BLaER1 treated with 17β-estradiol and CSF1 and Interleukin-3, amounts not matched to agents 10 nM and 100 nM (cell line): ENCODE measurements at regions not wholly inside any gene's neighbourhood (a gene's known extent, or its start where the extent isn't known, plus 50 kb on each side); places are given as distances from the start of the nearest gene placed in this dataset.

Source experiments
- H3K27ac ChIP-seq, 11 experiments: shearing (Covaris generic); formaldehyde crosslinking; 2 replicates each; pipeline ENCODE4 v1.8.1; 2022
- H3K27me3 ChIP-seq, 11 experiments: shearing (Covaris generic); formaldehyde crosslinking; 2 replicates each; pipeline ENCODE4 v1.8.1; 2022
- H3K36me3 ChIP-seq, 11 experiments: shearing (Covaris generic); formaldehyde crosslinking; 2 replicates each; pipeline ENCODE4 v1.8.1; 2022
- H3K4me1 ChIP-seq, 10 experiments: shearing (Covaris generic); formaldehyde crosslinking; 2 replicates each; pipeline ENCODE4 v1.8.1; 2022
- H3K4me2 ChIP-seq, 11 experiments: shearing (Covaris generic); formaldehyde crosslinking; 2 replicates each; pipeline ENCODE4 v1.8.1; 2022
- H3K4me3 ChIP-seq, 10 experiments: shearing (Covaris generic); formaldehyde crosslinking; 2 replicates each; pipeline ENCODE4 v1.8.1; 2022
- H3K9ac ChIP-seq, 11 experiments: shearing (Covaris generic); formaldehyde crosslinking; 2 replicates each; pipeline ENCODE4 v1.8.1; 2022
- H3K9me3 ChIP-seq, 11 experiments: shearing (Covaris generic); formaldehyde crosslinking; replicated peaks in 1 of 11; 2 replicates each; pipeline ENCODE4 v1.8.1; 2022
- H4K20me1 ChIP-seq, 11 experiments: shearing (Covaris generic); formaldehyde crosslinking; 2 replicates each; pipeline ENCODE4 v1.8.1; 2022
- Cebpa-rat ChIP-seq, 11 experiments: shearing (Covaris generic); IDR thresholded peaks; 2 replicates each; pipeline ENCODE4 v1.8.1; 2022

- Histone ChIP-seq H3K9me3 (peaks cover 16 to 48% (median 43%) of the 10 kb centered on the region in 11 experiments), H3K27ac (no peak overlapping the region), H3K27me3 (no peaks in the 10 kb centered on the region), H3K4me2 (no peak overlapping the region), H3K4me1 (peaks cover 5 to 16% (median 13%) of the 10 kb centered on the region in 10 experiments; a peak in 18 of 20 replicates), H3K36me3 (no peaks in the 10 kb centered on the region), H3K9ac (no peak overlapping the region), H3K4me3 (no peak overlapping the region), H4K20me1 (no peaks in the 10 kb centered on the region)
- TF ChIP-seq Cebpa-rat (IDR thresholded peaks at IDR 0.05), result no peak
These were observed 133.6 kb upstream of the JCAD start for GRCh38 chr10:30192846-30193608.

- Histone ChIP-seq H3K4me2 (no peak overlapping the region), H3K4me3 (no peak overlapping the region), H3K4me1 (peaks cover 10 to 35% (median 32%) of the 10 kb centered on the region in 10 experiments; a peak in 19 of 20 replicates), H3K9ac (no peak overlapping the region), H3K27ac (no peak overlapping the region), H4K20me1 (no peaks in the 10 kb centered on the region), H3K9me3 (peaks cover 16 to 32% (median 30%) of the 10 kb centered on the region in 11 experiments), H3K27me3 (no peaks in the 10 kb centered on the region), H3K36me3 (no peaks in the 10 kb centered on the region)
- no peak for TF ChIP-seq Cebpa-rat (IDR thresholded peaks at IDR 0.05)
These were observed 131.5 kb upstream of the JCAD start for GRCh38 chr10:30190577-30191552.

GRCh38 chr10:30189238-30189580 is 129.8 kb upstream of the JCAD start:
- H3K9ac ChIP-seq, result no peak overlapping the region
- no peak overlapping the region for H3K27ac ChIP-seq
- H3K4me1 ChIP-seq, result peaks cover 10 to 37% (median 34%) of the 10 kb centered on the region in 10 experiments; a peak in 19 of 20 replicates
- H3K4me3 ChIP-seq, result no peak overlapping the region
- peak overlapping the region in 2 of 11 experiments; percentile 80 to 83; a peak in 2 of 22 replicates for H3K4me2 ChIP-seq
- no peaks in the 10 kb centered on the region for H3K36me3 ChIP-seq
- no peak for TF ChIP-seq Cebpa-rat (IDR thresholded peaks at IDR 0.05)
- no peaks in the 10 kb centered on the region for H3K27me3 ChIP-seq
- peaks cover 9 to 19% (median 16%) of the 10 kb centered on the region in 11 experiments for H3K9me3 ChIP-seq
- no peaks in the 10 kb centered on the region for H4K20me1 ChIP-seq

GRCh38 chr10:30188556-30189237 is 129.3 kb upstream of the JCAD start:
- H3K36me3 ChIP-seq, result no peaks in the 10 kb centered on the region
- H3K27ac ChIP-seq, result peak overlapping the region in 1 of 11 experiments; percentile 2; a peak in 1 of 22 replicates
- no peak for TF ChIP-seq Cebpa-rat (IDR thresholded peaks at IDR 0.05)
- peaks cover 10 to 40% (median 34%) of the 10 kb centered on the region in 10 experiments; a peak in 19 of 20 replicates for H3K4me1 ChIP-seq
- H3K9me3 ChIP-seq, result peaks cover 4 to 14% (median 10%) of the 10 kb centered on the region in 11 experiments
- H3K4me3 ChIP-seq, result no peak overlapping the region
- peak overlapping the region; percentile 10 to 91 (median 80); a peak in 19 of 22 replicates for H3K4me2 ChIP-seq
- no peaks in the 10 kb centered on the region for H3K27me3 ChIP-seq
- H3K9ac ChIP-seq, result 0 out of 22 replicates have a peak overlapping the region, but pooled peaks of 4 of the 11 experiments have one; percentile 2 to 24 (median 15)
- no peaks in the 10 kb centered on the region for H4K20me1 ChIP-seq

GRCh38 chr10:30188101-30188500 is 128.7 kb upstream of the JCAD start:
- no peaks in the 10 kb centered on the region for H3K27me3 ChIP-seq
- no peak overlapping the region for H3K4me3 ChIP-seq
- peaks cover 10 to 40% (median 34%) of the 10 kb centered on the region in 10 experiments; a peak in 19 of 20 replicates for H3K4me1 ChIP-seq
- no peak for TF ChIP-seq Cebpa-rat (IDR thresholded peaks at IDR 0.05)
- no peaks in the 10 kb centered on the region for H4K20me1 ChIP-seq
- H3K9ac ChIP-seq, result peak overlapping the region in 4 of 11 experiments; percentile 2 to 24 (median 15); a peak in 2 of 22 replicates
- H3K9me3 ChIP-seq, result peaks cover 0 to 8% (median 5%) of the 10 kb centered on the region in 11 experiments; a peak in 16 of 22 replicates
- no peaks in the 10 kb centered on the region for H3K36me3 ChIP-seq
- H3K27ac ChIP-seq, result peak overlapping the region in 3 of 11 experiments; percentile 6 to 37 (median 12); a peak in 3 of 22 replicates
- H3K4me2 ChIP-seq, result peak overlapping the region; percentile 10 to 91 (median 80); a peak in 20 of 22 replicates

- Histone ChIP-seq H3K4me3 (peak overlapping the region in 7 of 10 experiments; percentile 4 to 63 (median 43); a peak in 10 of 20 replicates), H3K4me1 (peaks cover 10 to 40% (median 30%) of the 10 kb centered on the region in 10 experiments; a peak in 19 of 20 replicates), H3K4me2 (peak overlapping the region; percentile 75 to 91 (median 83)), H4K20me1 (no peaks in the 10 kb centered on the region), H3K27ac (peak overlapping the region in 7 of 11 experiments; percentile 41 to 71 (median 61); a peak in 11 of 22 replicates), H3K27me3 (no peaks in the 10 kb centered on the region), H3K36me3 (no peaks in the 10 kb centered on the region), H3K9me3 (no peaks in the 10 kb centered on the region), H3K9ac (peak overlapping the region; percentile 30 to 70 (median 53); a peak in 19 of 22 replicates)
- TF ChIP-seq Cebpa-rat (IDR thresholded peaks at IDR 0.05), result no peak
These were observed 127.6 kb upstream of the JCAD start for GRCh38 chr10:30187010-30187409.

GRCh38 chr10:30186371-30186875 is 127.0 kb upstream of the JCAD start:
- peak overlapping the region; percentile 75 to 91 (median 83) for H3K4me2 ChIP-seq

GRCh38 chr10:30185916-30186315 is 126.5 kb upstream of the JCAD start:
- Histone ChIP-seq H3K4me2 (peak overlapping the region in 7 of 11 experiments; percentile 77 to 91 (median 83); a peak in 10 of 22 replicates), H3K27ac (peak overlapping the region in 3 of 11 experiments; percentile 57 to 67 (median 61); a peak in 3 of 22 replicates)

More at GRCh38 chr10:30186371-30186875, 127.0 kb upstream of the JCAD start:
- no peaks in the 10 kb centered on the region for H3K27me3 ChIP-seq
- H3K9ac ChIP-seq, result peak overlapping the region; percentile 30 to 70 (median 53); a peak in 21 of 22 replicates
- no peaks in the 10 kb centered on the region for H3K9me3 ChIP-seq
- H3K27ac ChIP-seq, result peak overlapping the region in 10 of 11 experiments; percentile 41 to 71 (median 59); a peak in 18 of 22 replicates
- no peak for TF ChIP-seq Cebpa-rat (IDR thresholded peaks at IDR 0.05)
- no peaks in the 10 kb centered on the region for H4K20me1 ChIP-seq
- H3K36me3 ChIP-seq, result no peaks in the 10 kb centered on the region
- peaks cover 10 to 40% (median 30%) of the 10 kb centered on the region in 10 experiments; a peak in 19 of 20 replicates for H3K4me1 ChIP-seq
- peak overlapping the region in 7 of 10 experiments; percentile 4 to 63 (median 43); a peak in 10 of 20 replicates for H3K4me3 ChIP-seq

More at GRCh38 chr10:30185916-30186315, 126.5 kb upstream of the JCAD start:
- Histone ChIP-seq H4K20me1 (no peaks in the 10 kb centered on the region), H3K9me3 (no peaks in the 10 kb centered on the region), H3K36me3 (no peaks in the 10 kb centered on the region), H3K9ac (no peak overlapping the region), H3K4me1 (peaks cover 10 to 40% (median 30%) of the 10 kb centered on the region in 10 experiments; a peak in 19 of 20 replicates), H3K4me3 (no peak overlapping the region), H3K27me3 (no peaks in the 10 kb centered on the region)
- TF ChIP-seq Cebpa-rat (IDR thresholded peaks at IDR 0.05), result no peak
